ENCODE measurements at regions not wholly inside any gene's neighbourhood (a gene's known extent, or its start where the extent isn't known, plus 50 kb on each side); places are given as distances from the start of the nearest gene placed in this dataset.

- Histone ChIP-seq H3K9me3 (ENCODE audit: low read length) (peaks cover 75% of the 10 kb centered on the region), H3K79me2 (ENCODE audit: insufficient read depth, low read length) (no peaks in the 10 kb centered on the region), H2AFZ (ENCODE audit: low read length) (no peak overlapping the region), H3K4me2 (ENCODE audit: low read depth, low read length) (no peak overlapping the region), H3K4me1 (ENCODE audit: insufficient read depth, low read length) (no peaks in the 10 kb centered on the region), H4K20me1 (ENCODE audit: insufficient read depth, low read length) (no peaks in the 10 kb centered on the region), H3K4me3 (replicated peaks in 1 of 3; ENCODE audit: insufficient read depth in 1 of 3, low read depth in 2 of 3, low read length in 3 of 3) (no peak overlapping the region), H3K9ac (ENCODE audit: insufficient read depth, low read depth, low read length) (no peak overlapping the region), H3K27me3 (ENCODE audit: control insufficient read depth in 1 of 2, insufficient read depth in 2 of 2, low read length in 2 of 2) (no peaks in the 10 kb centered on the region), H3K36me3 (replicated peaks in 1 of 2; ENCODE audit: control insufficient read depth in 1 of 2, insufficient read depth in 2 of 2, low read length in 2 of 2) (no peaks in the 10 kb centered on the region), H3K27ac (ENCODE audit: extremely low read length, insufficient read depth, low read length) (no peak overlapping the region)
- no peak for DNase-seq (ENCODE audit: low spot score)
- in situ Hi-C loops (cut with HindIII; ENCODE audit: extremely low pct_ligation_motif_present, low pct_unique_long_range_greater_than_20kb) = no loop called here
- ChIA-PET CTCF (ENCODE audit: low intra/inter-chr PET ratio, low total read pairs) (no interaction called here), POLR2A (no interaction called here)
- TF ChIP-seq FOXK1 (CRISPR knock-in tag; IDR thresholded peaks at IDR 0.05; ENCODE audit: borderline replicate concordance, low read depth) = no peak
- FAIRE-seq = no peak
- ATAC-seq = no peak
- intact Hi-C loops (cut with micrococcal nuclease; ENCODE audit: unreplicated experiment) = no loop called here
- 19% methylated on average over 8 of the region's 8 CpGs for WGBS (ENCODE audit: low lambda C conversion rate)
- no TSS peak for BruUV-seq (replicated peaks)
Observed at GRCh38 chr4:18961266-18961665, 939.7 kb upstream of the LCORL start.

GRCh38 chr4:18957716-18958115 lies 936.2 kb upstream of the LCORL start:
- Histone ChIP-seq H3K4me2 (ENCODE audit: low read depth, low read length) (no peak overlapping the region), H3K79me2 (ENCODE audit: insufficient read depth, low read length) (no peaks in the 10 kb centered on the region), H2AFZ (ENCODE audit: low read length) (no peak overlapping the region), H3K27ac (ENCODE audit: extremely low read length, insufficient read depth, low read length) (no peak overlapping the region), H3K4me1 (ENCODE audit: insufficient read depth, low read length) (no peaks in the 10 kb centered on the region), H4K20me1 (ENCODE audit: insufficient read depth, low read length) (no peaks in the 10 kb centered on the region), H3K9me3 (ENCODE audit: low read length) (peaks cover 84% of the 10 kb centered on the region), H3K4me3 (replicated peaks in 1 of 3; ENCODE audit: insufficient read depth in 1 of 3, low read depth in 2 of 3, low read length in 3 of 3) (no peak overlapping the region), H3K36me3 (replicated peaks in 1 of 2; ENCODE audit: control insufficient read depth in 1 of 2, insufficient read depth in 2 of 2, low read length in 2 of 2) (no peaks in the 10 kb centered on the region), H3K27me3 (ENCODE audit: control insufficient read depth in 1 of 2, insufficient read depth in 2 of 2, low read length in 2 of 2) (no peaks in the 10 kb centered on the region), H3K9ac (ENCODE audit: insufficient read depth, low read depth, low read length) (no peak overlapping the region)
- no peak for FAIRE-seq
- POLR2A ChIA-PET = no interaction called here
- WGBS (ENCODE audit: low lambda C conversion rate) = 5% methylated on average over 6 of the region's 6 CpGs
- no TSS peak for BruUV-seq (replicated peaks)
- in situ Hi-C loops (cut with HindIII; ENCODE audit: extremely low pct_ligation_motif_present, low pct_unique_long_range_greater_than_20kb) (no loop called here), intact Hi-C loops (cut with micrococcal nuclease; ENCODE audit: unreplicated experiment) (no loop called here)
- DNase-seq (ENCODE audit: low spot score) = no peak
- ATAC-seq = no peak
- CTCF ChIA-PET (ENCODE audit: low intra/inter-chr PET ratio, low total read pairs) = no interaction called here
- TF ChIP-seq SMARCC2 (IDR thresholded peaks at IDR 0.05) = no peak
- no peak for TF ChIP-seq ZNF549 (CRISPR knock-in tag; IDR thresholded peaks at IDR 0.05)
- no peak for TF ChIP-seq HNF1A (IDR thresholded peaks at IDR 0.05; ENCODE audit: low read depth)
- no peak for TF ChIP-seq HNF1A (CRISPR knock-in tag; IDR thresholded peaks at IDR 0.05; ENCODE audit: borderline replicate concordance)
- TF ChIP-seq SKI (IDR thresholded peaks at IDR 0.05; ENCODE audit: partially characterized antibody) = no peak
- TF ChIP-seq POLR2AphosphoS5 (IDR thresholded peaks at IDR 0.05; ENCODE audit: low read depth, low read length) = no peak
- TF ChIP-seq ZNF232 (CRISPR knock-in tag; IDR thresholded peaks at IDR 0.05; ENCODE audit: borderline replicate concordance) = no peak
- TF ChIP-seq PAF1 (CRISPR knock-in tag; IDR thresholded peaks at IDR 0.05) = no peak
- no peak for TF ChIP-seq NR2C2 (CRISPR knock-in tag; IDR thresholded peaks at IDR 0.05; ENCODE audit: borderline replicate concordance)
- no peak for TF ChIP-seq ZNF720 (CRISPR knock-in tag; IDR thresholded peaks at IDR 0.05)
- no peak for TF ChIP-seq ZNF414 (CRISPR knock-in tag; IDR thresholded peaks at IDR 0.05)
- no peak for TF ChIP-seq GABPB1 (CRISPR knock-in tag; IDR thresholded peaks at IDR 0.05)
- no peak for TF ChIP-seq RXRA (CRISPR knock-in tag; IDR thresholded peaks at IDR 0.05)
- TF ChIP-seq ZNF607 (CRISPR knock-in tag; IDR thresholded peaks at IDR 0.05; ENCODE audit: borderline replicate concordance) = no peak
- no peak for TF ChIP-seq ARNT2 (CRISPR knock-in tag; IDR thresholded peaks at IDR 0.05; ENCODE audit: low read depth)
- TF ChIP-seq ZNF644 (CRISPR knock-in tag; IDR thresholded peaks at IDR 0.05; ENCODE audit: low read depth) = no peak
- no peak for TF ChIP-seq FLYWCH1 (CRISPR knock-in tag; IDR thresholded peaks at IDR 0.05)

Measured in HepG2 (cell line).